BJ (cell line): ENCODE measurements at regions not wholly inside any gene's neighbourhood (a gene's known extent, or its start where the extent isn't known, plus 50 kb on each side); places are given as distances from the start of the nearest gene placed in this dataset.
"Not testable (repeated sequence)": the region's sequence is repeated elsewhere in the genome, so short reads cannot be mapped to it uniquely, and the experiment has no call there.

Experiments
- CTCF ChIA-PET: fragments of 350-600 bp; formaldehyde crosslinking; extraction: SDS; loops from one replicate; lab custom pipeline; 2021; ENCODE audit warnings: antibody characterized with exemption, inconsistent platforms; lab: Yijun Ruan, JAX
- POLR2A ChIA-PET: fragments of 300-600 bp; sonication (Branson Sonifier 250); formaldehyde crosslinking; extraction: SDS; loops from one replicate; lab custom pipeline; 2021; ENCODE audit warnings: antibody characterized with exemption; lab: Charles Lee
- DNase-seq: peaks from one replicate; pipeline ENCODE4 v3.0.0-alpha.2; 2011; ENCODE audit warnings: low read depth
- H3K27me3 ChIP-seq: 2 replicates; pipeline ENCODE4 v1.6.0; 2011; ENCODE audit warnings: low read length; ENCODE audit not compliant: control insufficient read depth, insufficient read depth
- H3K36me3 ChIP-seq: 2 replicates; pipeline ENCODE4 v1.5.1; 2011; ENCODE audit warnings: low read length; ENCODE audit not compliant: control insufficient read depth, insufficient read depth
- H3K4me3 ChIP-seq: 2 replicates; pipeline ENCODE4 v1.5.1; 2011; ENCODE audit warnings: low read depth, mild to moderate bottlenecking, control low read depth, low read length
- CTCF ChIP-seq: IDR thresholded peaks from 2 replicates; pipeline ENCODE4 v1.5.1; 2011; ENCODE audit warnings: low read depth, mild to moderate bottlenecking, control low read depth, inconsistent platforms, low read length, moderate library complexity; ENCODE audit not compliant: insufficient read depth

GRCh38 chr1:176374967-176375569 lies 87.9 kb upstream of the PAPPA2 start:
- Histone ChIP-seq H3K27me3 (no peaks in the 10 kb centered on the region), H3K36me3 (no peaks in the 10 kb centered on the region), H3K4me3 (no peak overlapping the region)
- DNase-seq: peak; percentile 7
- TF ChIP-seq CTCF: peak; percentile 90
- ChIA-PET CTCF (interaction anchor here (0.6 to 3.2 kb wide), 10 partner anchors 9 to 506 kb away, joined by 3 to 14 read pairs (median 3); no protein-coding TSS in a partner anchor), POLR2A (no interaction called here)

GRCh38 chr1:176364236-176364905 lies 98.6 kb upstream of the PAPPA2 start:
- Histone ChIP-seq H3K27me3 (no peaks in the 10 kb centered on the region), H3K36me3 (no peaks in the 10 kb centered on the region), H3K4me3 (no peak overlapping the region)
- POLR2A ChIA-PET: no interaction called here
- CTCF ChIA-PET: interaction anchor here (1.1 kb wide), 1 partner anchor 43 kb away, joined by 3 read pairs; no protein-coding TSS in a partner anchor
- no peak for DNase-seq
- TF ChIP-seq CTCF: no peak

GRCh38 chr1:176349135-176349715 lies 113.8 kb upstream of the PAPPA2 start:
- POLR2A ChIA-PET, H3K4me3 ChIP-seq, CTCF ChIA-PET, H3K27me3 ChIP-seq, H3K36me3 ChIP-seq, DNase-seq: not testable (repeated sequence)

- no peaks in the 10 kb centered on the region for H3K27me3 ChIP-seq
- ChIA-PET CTCF (no interaction called here), POLR2A (no interaction called here)
- TF ChIP-seq CTCF: no peak
- H3K4me3 ChIP-seq: no peak overlapping the region
- no peak for DNase-seq
- H3K36me3 ChIP-seq: no peaks in the 10 kb centered on the region
Measured at GRCh38 chr1:176341656-176342055, 121.3 kb upstream of the PAPPA2 start.

GRCh38 chr1:176338877-176339276 lies 124.1 kb upstream of the PAPPA2 start:
- no peak for DNase-seq
- Histone ChIP-seq H3K27me3 (no peaks in the 10 kb centered on the region), H3K36me3 (no peaks in the 10 kb centered on the region), H3K4me3 (no peak overlapping the region)
- CTCF ChIA-PET: interaction anchor here (0.9 kb wide), 1 partner anchor 15 kb away, joined by 3 read pairs; no protein-coding TSS in a partner anchor
- POLR2A ChIA-PET: no interaction called here
- no peak for TF ChIP-seq CTCF
